ENCODE measurements at regions not wholly inside any gene's neighbourhood (a gene's known extent, or its start where the extent isn't known, plus 50 kb on each side); places are given as distances from the start of the nearest gene placed in this dataset.

DNA sequence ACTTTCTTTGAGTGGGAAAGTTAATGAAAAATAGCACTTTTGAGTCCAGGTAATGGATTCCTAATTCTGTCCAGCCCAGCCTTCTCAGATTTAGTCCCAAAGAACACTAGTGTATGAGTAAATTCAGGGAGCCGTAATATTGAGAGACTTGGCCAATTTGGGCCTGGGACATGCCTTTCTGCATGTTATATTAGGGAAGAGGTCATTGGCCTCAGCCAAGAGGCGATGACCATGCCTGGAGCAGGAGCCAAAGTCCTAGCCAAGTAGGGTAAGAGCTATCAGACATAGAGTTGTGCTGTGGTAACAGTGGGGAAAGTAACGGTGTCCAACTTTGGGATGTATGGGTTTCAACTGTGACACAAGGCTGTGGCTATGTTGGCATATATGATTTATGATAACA lies 336.5 kb upstream of the ZNF804A start:
- no peaks in the 10 kb centered on the region for H3F3A ChIP-seq (ENCODE audit: insufficient read depth, low read length)
- H3K36me3 ChIP-seq (ENCODE audit: insufficient read depth, low read length), result no peaks in the 10 kb centered on the region
- H4K20me1 ChIP-seq (ENCODE audit: insufficient read depth, low read length), result no peaks in the 10 kb centered on the region
- no peak overlapping the region for H3K4me3 ChIP-seq (ENCODE audit: low read depth, low read length, poor library complexity, severe bottlenecking)
- no peak overlapping the region for H3K9ac ChIP-seq (ENCODE audit: low read length)
- no peak overlapping the region for H3K4me2 ChIP-seq (ENCODE audit: low read length)
- H3K79me2 ChIP-seq (ENCODE audit: insufficient read depth, low read length), result no peaks in the 10 kb centered on the region
- no peak for TF ChIP-seq EZH2 (IDR thresholded peaks at IDR 0.05; ENCODE audit: borderline replicate concordance, low read length)
- TF ChIP-seq, protein P1, sequence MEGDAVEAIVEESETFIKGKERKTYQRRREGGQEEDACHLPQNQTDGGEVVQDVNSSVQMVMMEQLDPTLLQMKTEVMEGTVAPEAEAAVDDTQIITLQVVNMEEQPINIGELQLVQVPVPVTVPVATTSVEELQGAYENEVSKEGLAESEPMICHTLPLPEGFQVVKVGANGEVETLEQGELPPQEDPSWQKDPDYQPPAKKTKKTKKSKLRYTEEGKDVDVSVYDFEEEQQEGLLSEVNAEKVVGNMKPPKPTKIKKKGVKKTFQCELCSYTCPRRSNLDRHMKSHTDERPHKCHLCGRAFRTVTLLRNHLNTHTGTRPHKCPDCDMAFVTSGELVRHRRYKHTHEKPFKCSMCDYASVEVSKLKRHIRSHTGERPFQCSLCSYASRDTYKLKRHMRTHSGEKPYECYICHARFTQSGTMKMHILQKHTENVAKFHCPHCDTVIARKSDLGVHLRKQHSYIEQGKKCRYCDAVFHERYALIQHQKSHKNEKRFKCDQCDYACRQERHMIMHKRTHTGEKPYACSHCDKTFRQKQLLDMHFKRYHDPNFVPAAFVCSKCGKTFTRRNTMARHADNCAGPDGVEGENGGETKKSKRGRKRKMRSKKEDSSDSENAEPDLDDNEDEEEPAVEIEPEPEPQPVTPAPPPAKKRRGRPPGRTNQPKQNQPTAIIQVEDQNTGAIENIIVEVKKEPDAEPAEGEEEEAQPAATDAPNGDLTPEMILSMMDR (IDR thresholded peaks at IDR 0.05; ENCODE audit: low read length), result no peak
- no peaks in the 10 kb centered on the region for H3K4me1 ChIP-seq (ENCODE audit: insufficient read depth, low read length, severe bottlenecking)
- H3K9me2 ChIP-seq (ENCODE audit: low read depth, low read length), result no peaks in the 10 kb centered on the region
- no peaks in the 10 kb centered on the region for H3K27me3 ChIP-seq (ENCODE audit: insufficient read depth, low read length)
- no peaks in the 10 kb centered on the region for H3K9me3 ChIP-seq (ENCODE audit: low read length)
- H3K27ac ChIP-seq (ENCODE audit: low read depth, low read length, poor library complexity, severe bottlenecking), result no peak overlapping the region
- no peak overlapping the region for H2AFZ ChIP-seq (ENCODE audit: low read length)

DNA sequence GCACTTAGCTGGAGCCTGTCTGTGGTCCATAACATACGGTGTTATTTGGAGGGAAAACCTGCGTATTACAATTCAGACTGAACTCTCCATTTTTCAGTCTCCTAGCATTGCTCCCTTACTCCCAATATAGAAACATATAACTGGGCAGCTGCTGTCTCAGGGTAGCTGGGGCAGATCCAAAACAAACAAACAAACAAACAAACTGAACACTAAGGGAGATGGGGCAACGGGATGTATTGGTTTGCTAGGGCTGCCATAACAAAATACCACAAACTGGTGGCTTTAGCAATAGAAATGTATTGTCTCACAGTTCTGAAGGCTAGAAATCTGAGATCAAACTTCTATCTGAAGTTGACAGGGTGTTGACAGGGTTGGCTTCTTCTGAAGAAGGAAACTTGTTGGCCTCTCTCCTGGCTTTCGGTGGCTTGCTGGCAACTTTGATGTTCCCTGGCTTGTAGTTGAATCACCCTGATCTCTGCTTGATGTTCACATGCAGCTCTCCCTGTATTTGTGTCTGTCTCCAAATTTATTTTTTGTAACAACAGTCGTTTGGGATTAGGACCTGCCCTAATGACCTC lies 329.3 kb upstream of the ZNF804A start:
- H3K79me2 ChIP-seq (ENCODE audit: insufficient read depth, low read length), result no peaks in the 10 kb centered on the region
- no peak overlapping the region for H3K4me2 ChIP-seq (ENCODE audit: low read length)
- no peaks in the 10 kb centered on the region for H3K27me3 ChIP-seq (ENCODE audit: insufficient read depth, low read length)
- H3K9ac ChIP-seq (ENCODE audit: low read length), result no peak overlapping the region
- no peaks in the 10 kb centered on the region for H3K9me2 ChIP-seq (ENCODE audit: low read depth, low read length)
- no peaks in the 10 kb centered on the region for H4K20me1 ChIP-seq (ENCODE audit: insufficient read depth, low read length)
- TF ChIP-seq, protein P1 (IDR thresholded peaks at IDR 0.05; ENCODE audit: low read length), result no peak
- TF ChIP-seq EZH2 (IDR thresholded peaks at IDR 0.05; ENCODE audit: borderline replicate concordance, low read length), result no peak
- H3K36me3 ChIP-seq (ENCODE audit: insufficient read depth, low read length), result no peaks in the 10 kb centered on the region
- no peaks in the 10 kb centered on the region for H3F3A ChIP-seq (ENCODE audit: insufficient read depth, low read length)
- H3K4me3 ChIP-seq (ENCODE audit: low read depth, low read length, poor library complexity, severe bottlenecking), result no peak overlapping the region
- H2AFZ ChIP-seq (ENCODE audit: low read length), result peak overlapping the region; percentile 35; the same call in 1 of the 2 replicates
- H3K4me1 ChIP-seq (ENCODE audit: insufficient read depth, low read length, severe bottlenecking), result peaks cover 23% of the 10 kb centered on the region
- no peak overlapping the region for H3K27ac ChIP-seq (ENCODE audit: low read depth, low read length, poor library complexity, severe bottlenecking)
- no peaks in the 10 kb centered on the region for H3K9me3 ChIP-seq (ENCODE audit: low read length)

DNA sequence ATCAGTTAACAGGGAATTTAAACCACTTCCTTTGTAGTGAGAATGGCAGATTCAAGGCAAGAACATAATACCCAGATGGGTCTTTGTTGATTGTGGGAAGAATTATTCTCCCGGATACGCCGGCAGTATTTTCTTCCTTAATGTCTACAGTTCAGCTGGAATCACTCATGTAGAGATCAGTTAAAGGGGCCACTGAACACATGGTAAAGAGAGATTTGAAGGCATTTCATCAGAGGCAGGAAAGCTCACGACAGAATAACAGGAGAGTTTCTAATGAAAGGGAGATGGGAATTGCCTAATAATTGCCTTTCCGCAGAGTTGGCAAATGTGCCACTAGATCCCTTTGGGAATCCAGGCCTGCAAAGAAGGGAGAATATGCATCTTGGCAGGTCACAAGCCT lies 327.7 kb upstream of the ZNF804A start:
- Histone ChIP-seq H4K20me1 (ENCODE audit: insufficient read depth, low read length) (no peaks in the 10 kb centered on the region), H2AFZ (ENCODE audit: low read length) (peak overlapping the region; percentile 17; the same call in 1 of the 2 replicates)

More for the DNA sequence above, 327.7 kb upstream of the ZNF804A start:
- TF ChIP-seq, protein P1 (IDR thresholded peaks at IDR 0.05; ENCODE audit: low read length), result no peak
- no peak for TF ChIP-seq EZH2 (IDR thresholded peaks at IDR 0.05; ENCODE audit: borderline replicate concordance, low read length)
- Histone ChIP-seq H3K9me2 (ENCODE audit: low read depth, low read length) (no peaks in the 10 kb centered on the region), H3K4me3 (ENCODE audit: low read depth, low read length, poor library complexity, severe bottlenecking) (no peak overlapping the region), H3F3A (ENCODE audit: insufficient read depth, low read length) (no peaks in the 10 kb centered on the region), H3K9me3 (ENCODE audit: low read length) (no peaks in the 10 kb centered on the region), H3K4me1 (ENCODE audit: insufficient read depth, low read length, severe bottlenecking) (peaks cover 23% of the 10 kb centered on the region), H3K4me2 (ENCODE audit: low read length) (peak overlapping the region; percentile 27; the same call in 1 of the 2 replicates), H3K9ac (ENCODE audit: low read length) (no peak overlapping the region), H3K27ac (ENCODE audit: low read depth, low read length, poor library complexity, severe bottlenecking) (no peak overlapping the region), H3K79me2 (ENCODE audit: insufficient read depth, low read length) (no peaks in the 10 kb centered on the region), H3K27me3 (ENCODE audit: insufficient read depth, low read length) (no peaks in the 10 kb centered on the region), H3K36me3 (ENCODE audit: insufficient read depth, low read length) (no peaks in the 10 kb centered on the region)

Measured in OCI-LY1 (cell line).